ENCODE measurements at regions not wholly inside any gene's neighbourhood (a gene's known extent, or its start where the extent isn't known, plus 50 kb on each side); places are given as distances from the start of the nearest gene placed in this dataset.

GRCh38 chr4:158316264-158316663, 106.0 kb downstream of the TMEM144 start:
- ChIA-PET POLR2A (no interaction called here), CTCF (no interaction called here)

GRCh38 chr4:158319880-158320279, 109.6 kb downstream of the TMEM144 start:
- no peaks in the 10 kb centered on the region for H3K4me1 Mint-ChIP-seq (ENCODE audit: low read depth)
- ChIA-PET POLR2A (no interaction called here), CTCF (no interaction called here)
- H3K27me3 Mint-ChIP-seq, result no peaks in the 10 kb centered on the region
- no peaks in the 10 kb centered on the region for H3K4me1 ChIP-seq (ENCODE audit: insufficient read depth, low read length)
- intact Hi-C loops (cut with DNase I, micrococcal nuclease), result no loop called here
- ATAC-seq (ENCODE audit: poor library complexity) (no peak), DNase-seq (no peak)
- TF ChIP-seq CTCF (IDR thresholded peaks at IDR 0.05), result no peak
- H3K9me3 ChIP-seq (ENCODE audit: control insufficient read depth in 1 of 2, insufficient read depth in 1 of 2, low read length in 2 of 2), result peaks cover 0 to 4% of the 10 kb centered on the region in 2 experiments
- peaks cover 4% of the 10 kb centered on the region for H3K9me3 Mint-ChIP-seq
- no peak overlapping the region for H3K4me3 Mint-ChIP-seq
- no peak overlapping the region for H3K4me3 ChIP-seq (ENCODE audit: low read length)
- H3K36me3 Mint-ChIP-seq (ENCODE audit: low read depth), result no peaks in the 10 kb centered on the region
- no peaks in the 10 kb centered on the region for H3K27me3 ChIP-seq (ENCODE audit: control insufficient read depth in 1 of 2, insufficient read depth in 2 of 2, low read length in 2 of 2)
- no peak overlapping the region for H3K27ac ChIP-seq (ENCODE audit: low read depth in 1 of 2, low read length in 2 of 2)
- H3K27ac Mint-ChIP-seq, result no peak overlapping the region
- H3K36me3 ChIP-seq (ENCODE audit: insufficient read depth, low read length), result no peaks in the 10 kb centered on the region

More at GRCh38 chr4:158316264-158316663, 106.0 kb downstream of the TMEM144 start:
- Mint-ChIP-seq H3K4me3 (no peak overlapping the region), H3K27me3 (peaks cover 4% of the 10 kb centered on the region), H3K36me3 (ENCODE audit: low read depth) (no peaks in the 10 kb centered on the region), H3K4me1 (ENCODE audit: low read depth) (no peaks in the 10 kb centered on the region), H3K9me3 (no peaks in the 10 kb centered on the region), H3K27ac (no peak overlapping the region)
- no peak overlapping the region for H3K4me3 ChIP-seq (ENCODE audit: low read length)
- DNase-seq, result no peak
- no peak for ATAC-seq (ENCODE audit: poor library complexity)
- no peaks in the 10 kb centered on the region for H3K27me3 ChIP-seq (ENCODE audit: control insufficient read depth in 1 of 2, insufficient read depth in 2 of 2, low read length in 2 of 2)
- H3K36me3 ChIP-seq (ENCODE audit: insufficient read depth, low read length), result no peaks in the 10 kb centered on the region
- no peaks in the 10 kb centered on the region for H3K4me1 ChIP-seq (ENCODE audit: insufficient read depth, low read length)
- intact Hi-C loops (cut with DNase I, micrococcal nuclease), result no loop called here
- no peak for TF ChIP-seq CTCF (IDR thresholded peaks at IDR 0.05)
- no peak overlapping the region for H3K27ac ChIP-seq (ENCODE audit: low read depth in 1 of 2, low read length in 2 of 2)
- peaks cover 0 to 10% of the 10 kb centered on the region in 2 experiments for H3K9me3 ChIP-seq (ENCODE audit: control insufficient read depth in 1 of 2, insufficient read depth in 1 of 2, low read length in 2 of 2)

- intact Hi-C loops (cut with DNase I, micrococcal nuclease), result no loop called here
- CTCF ChIA-PET, result no interaction called here
- POLR2A ChIA-PET, result no interaction called here
- no peak overlapping the region for H3K4me3 Mint-ChIP-seq
- no peaks in the 10 kb centered on the region for H3K36me3 Mint-ChIP-seq (ENCODE audit: low read depth)
- no peak overlapping the region for H3K27ac Mint-ChIP-seq
- no peak overlapping the region for H3K4me3 ChIP-seq (ENCODE audit: low read length)
- no peaks in the 10 kb centered on the region for H3K4me1 ChIP-seq (ENCODE audit: insufficient read depth, low read length)
- no peak overlapping the region for H3K27ac ChIP-seq (ENCODE audit: low read depth in 1 of 2, low read length in 2 of 2)
- no peaks in the 10 kb centered on the region for H3K36me3 ChIP-seq (ENCODE audit: insufficient read depth, low read length)
- DNase-seq (no peak), ATAC-seq (ENCODE audit: poor library complexity) (no peak)
- peaks cover 4% of the 10 kb centered on the region for H3K9me3 Mint-ChIP-seq
- H3K4me1 Mint-ChIP-seq (ENCODE audit: low read depth), result no peaks in the 10 kb centered on the region
- no peak for TF ChIP-seq CTCF (IDR thresholded peaks at IDR 0.05)
- no peaks in the 10 kb centered on the region for H3K27me3 Mint-ChIP-seq
- no peaks in the 10 kb centered on the region for H3K27me3 ChIP-seq (ENCODE audit: control insufficient read depth in 1 of 2, insufficient read depth in 2 of 2, low read length in 2 of 2)
- H3K9me3 ChIP-seq (ENCODE audit: control insufficient read depth in 1 of 2, insufficient read depth in 1 of 2, low read length in 2 of 2), result peaks cover 0 to 4% of the 10 kb centered on the region in 2 experiments
These were observed 111.8 kb downstream of the TMEM144 start for GRCh38 chr4:158322109-158322508.
